Endothelial cell of umbilical vein (primary cell): ENCODE measurements at regions not wholly inside any gene's neighbourhood (a gene's known extent, or its start where the extent isn't known, plus 50 kb on each side); places are given as distances from the start of the nearest gene placed in this dataset.

Source experiments
- BruUV-seq: library from RNA; stranded (reverse); fragments of 400-500 nt; replicated peaks from 2 replicates; lab custom pipeline; 2021; lab: Mats Ljungman, UMichigan
- CTCF ChIA-PET: fragments of 300-600, 350-600 bp; sonication (Branson Sonifier 250); formaldehyde crosslinking; loops from one replicate; lab custom pipeline; 2021; ENCODE audit warnings: antibody characterized with exemption, inconsistent platforms; lab: Charles Lee
- POLR2A ChIA-PET: fragments of 300-600, 350-600 bp; sonication (Branson Sonifier 250); formaldehyde crosslinking; loops from one replicate; lab custom pipeline; 2021; ENCODE audit warnings: antibody characterized with exemption, inconsistent platforms; lab: Charles Lee
- DNase-seq: peaks from one replicate; pipeline ENCODE4 v3.0.0-alpha.2; 2011; ENCODE audit warnings: low read depth, low spot score
- FAIRE-seq: peaks from 2 replicates; lab custom pipeline; 2011; peaks lifted over from hg19 to GRCh38; lab: Jason Lieb, UNC
- H2AFZ ChIP-seq: 2 replicates; pipeline ENCODE4 v1.6.0; 2012; ENCODE audit warnings: low read depth, low read length, control low read depth, inconsistent platforms
- H3K27ac ChIP-seq: 2 replicates; pipeline ENCODE4 v1.5.1; 2011; ENCODE audit warnings: low read depth, mild to moderate bottlenecking, control low read depth, low read length, moderate library complexity; ENCODE audit not compliant: insufficient read depth
- H3K27me3 ChIP-seq, 2 experiments: 2 replicates each; pipeline versions ENCODE4 v1.6.0 to v1.6.1; 2011; ENCODE audit warnings: low read length in 2 of 2, mixed read lengths in 1 of 2; ENCODE audit not compliant: control insufficient read depth in 2 of 2, insufficient read depth in 2 of 2
- H3K36me3 ChIP-seq, 2 experiments: 2 replicates in 1 of 2; 3 replicates in 1 of 2; pipeline ENCODE4 v1.5.1; 2011; ENCODE audit warnings: low read length in 2 of 2, mild to moderate bottlenecking in 1 of 2, moderate library complexity in 1 of 2; ENCODE audit not compliant: control insufficient read depth in 2 of 2, insufficient read depth in 2 of 2; ENCODE audit errors: extremely low read depth in 1 of 2
- H3K4me1 ChIP-seq: 3 replicates; pipeline ENCODE4 v1.5.1; 2011; ENCODE audit warnings: mild to moderate bottlenecking, low read length; ENCODE audit not compliant: control insufficient read depth, insufficient read depth; ENCODE audit errors: extremely low read depth
- H3K4me2 ChIP-seq: 2 replicates; pipeline ENCODE4 v1.6.1; 2011; ENCODE audit warnings: low read length, control low read depth, mixed read lengths; ENCODE audit not compliant: insufficient read depth
- H3K4me3 ChIP-seq, 3 experiments: fragments of 200-600 bp in 1 of 3; sonication (generic), shearing (Covaris generic) in 1 of 3; replicated peaks in 1 of 3; 2 replicates each; pipeline ENCODE4 v1.5.1; 2011 to 2016; ENCODE audit warnings: control low read depth in 3 of 3, low read length in 3 of 3, mild to moderate bottlenecking in 2 of 3, inconsistent platforms in 1 of 3, low read depth in 1 of 3, moderate library complexity in 1 of 3; ENCODE audit not compliant: insufficient read depth in 1 of 3
- H3K79me2 ChIP-seq: 2 replicates; pipeline ENCODE4 v1.6.0; 2012; ENCODE audit warnings: low read length, inconsistent platforms; ENCODE audit not compliant: control insufficient read depth, insufficient read depth
- H3K9ac ChIP-seq: replicated peaks from 2 replicates; pipeline ENCODE3; 2011; ENCODE audit warnings: low read length, control low read depth; ENCODE audit not compliant: insufficient read depth; ENCODE audit errors: extremely low read depth
- H3K9me1 ChIP-seq: replicated peaks from 3 replicates; pipeline ENCODE4 v1.6.0; 2011; ENCODE audit warnings: mild to moderate bottlenecking, low read length; ENCODE audit not compliant: control insufficient read depth, insufficient read depth; ENCODE audit errors: extremely low read depth
- H3K9me3 ChIP-seq: replicated peaks from 2 replicates; pipeline ENCODE4 v1.5.1; 2012; ENCODE audit warnings: low read length, inconsistent platforms; ENCODE audit not compliant: control insufficient read depth, insufficient read depth
- H4K20me1 ChIP-seq: replicated peaks from 2 replicates; pipeline ENCODE3; 2011; ENCODE audit warnings: mild to moderate bottlenecking, low read length; ENCODE audit not compliant: control insufficient read depth, insufficient read depth; ENCODE audit errors: extremely low read depth
- CTCF ChIP-seq, 2 donors: IDR thresholded peaks; 1 replicate in 1 of 2; 2 replicates in 1 of 2; pipeline ENCODE4 v1.5.1; 2011; ENCODE audit warnings: low read length in 2 of 2, mild to moderate bottlenecking in 2 of 2, moderate library complexity in 2 of 2, control low read depth in 1 of 2, inconsistent platforms in 1 of 2, low read depth in 1 of 2; ENCODE audit not compliant: insufficient read depth in 1 of 2; ENCODE audit errors: extremely low read depth in 1 of 2
- EZH2 ChIP-seq: IDR thresholded peaks from 2 replicates; pipeline ENCODE4 v1.6.1; 2012; ENCODE audit warnings: borderline replicate concordance, low read depth, mild to moderate bottlenecking, moderate library complexity, low read length, inconsistent platforms; ENCODE audit not compliant: severe bottlenecking
- FOS ChIP-seq: IDR thresholded peaks from 2 replicates; pipeline ENCODE4 v1.6.1; 2011; ENCODE audit warnings: mild to moderate bottlenecking, low read length, moderate library complexity, borderline replicate concordance; ENCODE audit not compliant: insufficient read depth
- GATA2 ChIP-seq: IDR thresholded peaks from 2 replicates; pipeline ENCODE4 v1.7.0; 2011; ENCODE audit warnings: low read depth, mild to moderate bottlenecking, moderate library complexity, mixed read lengths, low read length; ENCODE audit not compliant: insufficient read length, insufficient read depth
- JUN ChIP-seq: IDR thresholded peaks from 2 replicates; pipeline ENCODE4 v1.6.1; 2011; ENCODE audit warnings: borderline replicate concordance, low read depth; ENCODE audit not compliant: insufficient read length, insufficient read depth
- MAX ChIP-seq: IDR thresholded peaks from 2 replicates; pipeline ENCODE4 v1.6.1; 2011; ENCODE audit not compliant: insufficient read depth, insufficient read length
- MYC ChIP-seq: IDR thresholded peaks from one replicate; pipeline ENCODE4 v1.6.1; 2011; ENCODE audit warnings: mild to moderate bottlenecking, low read depth, low read length
- POLR2A ChIP-seq: IDR thresholded peaks from 2 replicates; pipeline ENCODE4 v1.6.1; 2012; ENCODE audit warnings: low read depth, mild to moderate bottlenecking, control low read depth, low read length
- POLR2AphosphoS5 ChIP-seq: IDR thresholded peaks from 2 replicates; pipeline ENCODE4 v1.6.1; 2012; ENCODE audit warnings: low read depth, mild to moderate bottlenecking, control low read depth, low read length, moderate library complexity; ENCODE audit not compliant: insufficient read depth
- dilution Hi-C: fragments of 300-500 bp; cut with MboI; formaldehyde crosslinking; loops from one replicate; pipeline ENCODE4 v1.15.0; 2019; ENCODE audit warnings: low sequenced_read_pairs; ENCODE audit not compliant: extremely low pct_ligation_motif_present
- intact Hi-C: fragments of 100-400 bp; cut with micrococcal nuclease; formaldehyde crosslinking; loops from one replicate; pipeline ENCODE4 v1.10.0; 2022

- Histone ChIP-seq H3K9ac (no peak overlapping the region), H4K20me1 (no peaks in the 10 kb centered on the region), H3K36me3 (no peaks in the 10 kb centered on the region), H3K4me2 (no peak overlapping the region), H3K9me3 (no peaks in the 10 kb centered on the region), H3K4me1 (no peaks in the 10 kb centered on the region), H3K79me2 (no peaks in the 10 kb centered on the region), H3K27ac (no peak overlapping the region), H2AFZ (no peak overlapping the region), H3K27me3 (no peaks in the 10 kb centered on the region), H3K9me1 (no peaks in the 10 kb centered on the region), H3K4me3 (no peak overlapping the region)
- FAIRE-seq (no peak), DNase-seq (no peak)
- ChIA-PET CTCF (no interaction called here), POLR2A (no interaction called here)
- intact Hi-C loops: no loop called here
- TF ChIP-seq JUN: no peak
- TF ChIP-seq CTCF (IDR thresholded peaks at IDR 0.05; ENCODE audit: extremely low read depth in 1 of 2, insufficient read depth in 1 of 2, low read depth in 1 of 2, low read length in 2 of 2): no peak
- no peak for TF ChIP-seq EZH2
- no peak for TF ChIP-seq MYC
- TF ChIP-seq MAX: no peak
- BruUV-seq: no TSS peak
- dilution Hi-C loops: no loop called here
These were observed 314.6 kb upstream of the PDE3A start for GRCh38 chr12:20053782-20054181.

GRCh38 chr12:20055856-20056255, 312.5 kb upstream of the PDE3A start:
- Histone ChIP-seq H3K9ac (no peak overlapping the region), H3K27me3 (no peaks in the 10 kb centered on the region), H3K9me3 (no peaks in the 10 kb centered on the region), H3K4me2 (no peak overlapping the region), H4K20me1 (no peaks in the 10 kb centered on the region), H3K4me1 (no peaks in the 10 kb centered on the region), H3K4me3 (no peak overlapping the region), H3K79me2 (no peaks in the 10 kb centered on the region), H3K27ac (no peak overlapping the region), H3K9me1 (no peaks in the 10 kb centered on the region), H2AFZ (no peak overlapping the region), H3K36me3 (no peaks in the 10 kb centered on the region)
- BruUV-seq: no TSS peak
- ChIA-PET CTCF (no interaction called here), POLR2A (no interaction called here)
- DNase-seq: no peak
- intact Hi-C loops (no loop called here), dilution Hi-C loops (no loop called here)
- TF ChIP-seq JUN (no peak), EZH2 (no peak), MAX (no peak), GATA2 (no peak), FOS (no peak), MYC (no peak), CTCF (IDR thresholded peaks at IDR 0.05; ENCODE audit: extremely low read depth in 1 of 2, insufficient read depth in 1 of 2, low read depth in 1 of 2, low read length in 2 of 2) (no peak), POLR2A (no peak), POLR2AphosphoS5 (no peak)
- no peak for FAIRE-seq
